PC-3 (cell line): ENCODE measurements at regions not wholly inside any gene's neighbourhood (a gene's known extent, or its start where the extent isn't known, plus 50 kb on each side); places are given as distances from the start of the nearest gene placed in this dataset.

Experiments
- ATAC-seq: fragments of 200-7000 bp; cut with Tn5 transposase; 2 replicates; pipeline ENCODE4 v1.9.1; 2020; ENCODE audit warnings: mild to moderate bottlenecking, moderate library complexity
- BruUV-seq: library from RNA; stranded (reverse); fragments of 400-500 nt; replicated peaks from 2 replicates; lab custom pipeline; 2021; lab: Mats Ljungman, UMichigan
- CTCF ChIA-PET: fragments of 300-600 bp; sonication (Branson Sonifier 250); formaldehyde crosslinking; loops from one replicate; lab custom pipeline; 2022; ENCODE audit warnings: antibody characterized with exemption; lab: Charles Lee
- POLR2A ChIA-PET: fragments of 300-600 bp; sonication (Branson Sonifier 250); formaldehyde crosslinking; loops from one replicate; lab custom pipeline; 2022; ENCODE audit warnings: antibody characterized with exemption; ENCODE audit not compliant: unreplicated experiment; lab: Charles Lee
- DNase-seq: peaks from one replicate; pipeline ENCODE4 v3.0.0-alpha.2; 2015
- H2AFZ ChIP-seq: fragments of 300-600 bp; sonication (generic); 2 replicates; pipeline ENCODE4 v1.6.0; 2016; ENCODE audit warnings: antibody characterized with exemption, low read length
- H3F3A ChIP-seq: fragments of 300-600 bp; sonication (generic); one replicate; pipeline ENCODE4 v1.6.0; 2017; ENCODE audit warnings: antibody characterized with exemption, low read length, control low read depth, mild to moderate bottlenecking; ENCODE audit not compliant: unreplicated experiment
- H3K27ac ChIP-seq: fragments of 300-600 bp; sonication (generic); 2 replicates; pipeline ENCODE4 v1.5.1; 2016; ENCODE audit warnings: mild to moderate bottlenecking, low read length
- H3K27me3 ChIP-seq: fragments of 300-600 bp; sonication (generic); 2 replicates; pipeline ENCODE4 v1.6.1; 2016; ENCODE audit warnings: low read length, mixed read lengths
- H3K36me3 ChIP-seq: fragments of 300-600 bp; sonication (generic); 2 replicates; pipeline ENCODE4 v1.6.1; 2016; ENCODE audit warnings: low read depth, mixed run types, low read length, mixed read lengths
- H3K4me1 ChIP-seq: fragments of 300-600 bp; sonication (generic); 2 replicates; pipeline ENCODE4 v1.5.1; 2016; ENCODE audit warnings: low read length; ENCODE audit not compliant: insufficient read depth
- H3K4me2 ChIP-seq: fragments of 300-600 bp; sonication (generic); 2 replicates; pipeline ENCODE4 v1.6.0; 2016; ENCODE audit warnings: low read length
- H3K4me3 ChIP-seq: fragments of 300-600 bp; sonication (generic); 2 replicates; pipeline ENCODE4 v1.5.1; 2016; ENCODE audit warnings: mild to moderate bottlenecking, low read length, mixed read lengths
- H3K79me2 ChIP-seq: fragments of 300-600 bp; sonication (generic); 2 replicates; pipeline ENCODE4 v1.6.1; 2017; ENCODE audit warnings: low read length, mixed read lengths
- H3K9ac ChIP-seq: fragments of 300-600 bp; sonication (generic); 2 replicates; pipeline ENCODE4 v1.6.0; 2016; ENCODE audit warnings: mild to moderate bottlenecking, low read length
- H3K9me2 ChIP-seq: fragments of 300-600 bp; sonication (generic); replicated peaks from 2 replicates; pipeline ENCODE4 v1.6.1; 2016; ENCODE audit warnings: mixed run types, low read length, mixed read lengths
- H3K9me3 ChIP-seq: fragments of 300-600 bp; sonication (generic); 2 replicates; pipeline ENCODE4 v1.6.1; 2016; ENCODE audit warnings: low read length, mixed read lengths
- H4K20me1 ChIP-seq: fragments of 300-600 bp; sonication (generic); 2 replicates; pipeline ENCODE4 v1.6.1; 2016; ENCODE audit warnings: low read length, mixed read lengths
- EZH2 ChIP-seq: fragments of 300-600 bp; sonication (generic); IDR thresholded peaks from one replicate; pipeline ENCODE4 v1.6.1; 2017; ENCODE audit warnings: antibody characterized with exemption, mild to moderate bottlenecking, low read length; ENCODE audit not compliant: unreplicated experiment
- EZH2phosphoT487 ChIP-seq: fragments of 300-600 bp; sonication (generic); IDR thresholded peaks from 2 replicates; pipeline ENCODE4 v1.6.1; 2018; ENCODE audit warnings: mild to moderate bottlenecking, antibody characterized with exemption, low read length, borderline replicate concordance
- intact Hi-C: fragments of 100-400 bp; cut with micrococcal nuclease; formaldehyde crosslinking; loops from 2 replicates; pipeline ENCODE4 v1.9.0; 2023
- TF ChIP-seq, protein P1 (sequence below): fragments of 300-600 bp; sonication (generic); conservative IDR thresholded peaks from 2 replicates; pipeline ENCODE4 v1.5.1; 2017; ENCODE audit warnings: antibody characterized with exemption, low read depth, mild to moderate bottlenecking, low read length

GRCh38 chr9:23162789-23163188, 663.3 kb downstream of the ELAVL2 start:
- no peaks in the 10 kb centered on the region for H3F3A ChIP-seq
- H3K79me2 ChIP-seq, result no peaks in the 10 kb centered on the region
- no peak overlapping the region for H3K4me2 ChIP-seq
- no peak overlapping the region for H2AFZ ChIP-seq
- no peak overlapping the region for H3K9ac ChIP-seq
- no peak overlapping the region for H3K4me3 ChIP-seq
- TF ChIP-seq EZH2 (no peak), EZH2phosphoT487 (no peak)
- TF ChIP-seq, protein P1, sequence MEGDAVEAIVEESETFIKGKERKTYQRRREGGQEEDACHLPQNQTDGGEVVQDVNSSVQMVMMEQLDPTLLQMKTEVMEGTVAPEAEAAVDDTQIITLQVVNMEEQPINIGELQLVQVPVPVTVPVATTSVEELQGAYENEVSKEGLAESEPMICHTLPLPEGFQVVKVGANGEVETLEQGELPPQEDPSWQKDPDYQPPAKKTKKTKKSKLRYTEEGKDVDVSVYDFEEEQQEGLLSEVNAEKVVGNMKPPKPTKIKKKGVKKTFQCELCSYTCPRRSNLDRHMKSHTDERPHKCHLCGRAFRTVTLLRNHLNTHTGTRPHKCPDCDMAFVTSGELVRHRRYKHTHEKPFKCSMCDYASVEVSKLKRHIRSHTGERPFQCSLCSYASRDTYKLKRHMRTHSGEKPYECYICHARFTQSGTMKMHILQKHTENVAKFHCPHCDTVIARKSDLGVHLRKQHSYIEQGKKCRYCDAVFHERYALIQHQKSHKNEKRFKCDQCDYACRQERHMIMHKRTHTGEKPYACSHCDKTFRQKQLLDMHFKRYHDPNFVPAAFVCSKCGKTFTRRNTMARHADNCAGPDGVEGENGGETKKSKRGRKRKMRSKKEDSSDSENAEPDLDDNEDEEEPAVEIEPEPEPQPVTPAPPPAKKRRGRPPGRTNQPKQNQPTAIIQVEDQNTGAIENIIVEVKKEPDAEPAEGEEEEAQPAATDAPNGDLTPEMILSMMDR, result no peak
- CTCF ChIA-PET, result no interaction called here
- POLR2A ChIA-PET, result no interaction called here
- H3K27me3 ChIP-seq, result no peaks in the 10 kb centered on the region
- ATAC-seq, result no peak
- no peaks in the 10 kb centered on the region for H3K9me3 ChIP-seq
- BruUV-seq, result no TSS peak
- H3K27ac ChIP-seq, result no peak overlapping the region
- intact Hi-C loops, result no loop called here
- no peaks in the 10 kb centered on the region for H3K4me1 ChIP-seq
- no peaks in the 10 kb centered on the region for H4K20me1 ChIP-seq
- H3K36me3 ChIP-seq, result no peaks in the 10 kb centered on the region
- H3K9me2 ChIP-seq, result no peaks in the 10 kb centered on the region
- no peak for DNase-seq

- Histone ChIP-seq H3K27me3 (no peaks in the 10 kb centered on the region), H3K36me3 (no peaks in the 10 kb centered on the region), H4K20me1 (no peaks in the 10 kb centered on the region), H3K4me2 (no peak overlapping the region), H3K9me2 (no peaks in the 10 kb centered on the region), H2AFZ (no peak overlapping the region), H3K9me3 (no peaks in the 10 kb centered on the region), H3K79me2 (no peaks in the 10 kb centered on the region), H3F3A (no peaks in the 10 kb centered on the region), H3K27ac (no peak overlapping the region), H3K4me3 (no peak overlapping the region), H3K9ac (no peak overlapping the region), H3K4me1 (peaks cover 9% of the 10 kb centered on the region; the same call in 1 of the 2 replicates)
- POLR2A ChIA-PET, result no interaction called here
- no peak for TF ChIP-seq EZH2
- TF ChIP-seq EZH2phosphoT487, result no peak
- TF ChIP-seq, protein P1, result no peak
- no TSS peak for BruUV-seq
- intact Hi-C loops, result no loop called here
- ATAC-seq, result peak; percentile 55; the same call in 1 of the 2 replicates
- peak; percentile 8 for DNase-seq
- CTCF ChIA-PET, result no interaction called here
These were observed 654.6 kb downstream of the ELAVL2 start for GRCh38 chr9:23171479-23171878.

- no peak overlapping the region for H3K9ac ChIP-seq
- intact Hi-C loops, result no loop called here
- no peaks in the 10 kb centered on the region for H3K36me3 ChIP-seq
- TF ChIP-seq EZH2phosphoT487, result no peak
- TF ChIP-seq, protein P1, result no peak
- TF ChIP-seq EZH2, result no peak
- no peaks in the 10 kb centered on the region for H3K79me2 ChIP-seq
- H3K4me2 ChIP-seq, result no peak overlapping the region
- H3K27ac ChIP-seq, result no peak overlapping the region
- ATAC-seq, result no peak
- no peaks in the 10 kb centered on the region for H4K20me1 ChIP-seq
- BruUV-seq, result no TSS peak
- no peak for DNase-seq
- no peaks in the 10 kb centered on the region for H3F3A ChIP-seq
- ChIA-PET POLR2A (interaction anchor here (0.6 kb wide), 1 partner anchor 655 kb away, joined by 3 read pairs; no protein-coding TSS in a partner anchor), CTCF (no interaction called here)
- H3K4me3 ChIP-seq, result no peak overlapping the region
- no peaks in the 10 kb centered on the region for H3K9me2 ChIP-seq
- peaks cover 9% of the 10 kb centered on the region; the same call in 1 of the 2 replicates for H3K4me1 ChIP-seq
- no peaks in the 10 kb centered on the region for H3K9me3 ChIP-seq
- no peaks in the 10 kb centered on the region for H3K27me3 ChIP-seq
- no peak overlapping the region for H2AFZ ChIP-seq
These were observed 653.8 kb downstream of the ELAVL2 start for GRCh38 chr9:23172206-23172605.
